Neural cell (in vitro differentiated cells): ENCODE measurements at regions not wholly inside any gene's neighbourhood (a gene's known extent, or its start where the extent isn't known, plus 50 kb on each side); places are given as distances from the start of the nearest gene placed in this dataset.

Experiments used
- H2AFZ ChIP-seq: fragments of 200-600, 300-800 bp; sonication (generic), shearing (Covaris generic); 2 replicates; pipeline ENCODE4 v1.6.0; 2014; ENCODE audit warnings: low read depth, mild to moderate bottlenecking, antibody characterized with exemption, low read length, moderate library complexity
- H3F3A ChIP-seq: fragments of 200-600 bp; shearing (Covaris generic); 2 replicates; pipeline ENCODE4 v1.6.1; 2016; ENCODE audit warnings: mild to moderate bottlenecking, moderate library complexity, mixed read lengths, antibody characterized with exemption, low read length; ENCODE audit not compliant: insufficient read depth, poor library complexity, severe bottlenecking
- H3K27ac ChIP-seq: fragments of 200-600, 300-800 bp; sonication (generic), shearing (Covaris generic); 2 replicates; pipeline ENCODE4 v1.5.1; 2014; ENCODE audit warnings: mild to moderate bottlenecking, low read length, moderate library complexity
- H3K27me3 ChIP-seq: fragments of 300-800, 200-600 bp; sonication (generic), shearing (Covaris generic); 2 replicates; pipeline ENCODE4 v1.6.0; 2014; ENCODE audit warnings: mild to moderate bottlenecking, low read depth, low read length, moderate library complexity; ENCODE audit not compliant: insufficient read depth
- H3K36me3 ChIP-seq: fragments of 300-800, 200-600 bp; sonication (generic), shearing (Covaris generic); 2 replicates; pipeline ENCODE4 v1.5.1; 2014; ENCODE audit warnings: mild to moderate bottlenecking, antibody characterized with exemption, low read length, moderate library complexity; ENCODE audit not compliant: insufficient read depth
- H3K4me2 ChIP-seq: fragments of 300-800, 200-600 bp; sonication (generic), shearing (Covaris generic); 2 replicates; pipeline ENCODE4 v1.6.0; 2014; ENCODE audit warnings: mild to moderate bottlenecking, low read length
- H3K4me3 ChIP-seq: fragments of 300-800, 200-600 bp; sonication (generic), shearing (Covaris generic); 2 replicates; pipeline ENCODE4 v1.5.1; 2014; ENCODE audit warnings: mild to moderate bottlenecking, low read length, moderate library complexity
- H3K79me2 ChIP-seq: fragments of 200-600 bp; shearing (Covaris generic); replicated peaks from 2 replicates; pipeline ENCODE4 v1.6.0; 2014; ENCODE audit warnings: mild to moderate bottlenecking, low read length, moderate library complexity; ENCODE audit not compliant: insufficient read depth
- H3K9ac ChIP-seq: fragments of 300-800, 200-600 bp; sonication (generic), shearing (Covaris generic); 2 replicates; pipeline ENCODE4 v1.6.1; 2016; ENCODE audit warnings: mild to moderate bottlenecking, low read length, mixed read lengths
- H3K9me2 ChIP-seq: fragments of 200-600 bp; shearing (Covaris generic); 2 replicates; pipeline ENCODE4 v1.6.1; 2016; ENCODE audit warnings: mild to moderate bottlenecking, low read length, mixed read lengths; ENCODE audit not compliant: insufficient read depth
- H3K9me3 ChIP-seq: fragments of 200-600, 300-800 bp; sonication (generic), shearing (Covaris generic); 2 replicates; pipeline ENCODE4 v1.6.1; 2016; ENCODE audit warnings: mild to moderate bottlenecking, mixed run types, low read length, moderate library complexity, mixed read lengths
- H4K20me1 ChIP-seq: fragments of 200-600 bp; shearing (Covaris generic); 2 replicates; pipeline ENCODE4 v1.6.1; 2016; ENCODE audit warnings: mild to moderate bottlenecking, mixed run types; ENCODE audit not compliant: insufficient read depth
- RAD21 ChIP-seq: fragments of 450-650 bp; conservative IDR thresholded peaks from 2 replicates; pipeline ENCODE4 v1.6.1; 2014; ENCODE audit warnings: antibody characterized with exemption, mild to moderate bottlenecking, moderate library complexity
- SMC3 ChIP-seq: fragments of 450-650 bp; conservative IDR thresholded peaks from 2 replicates; pipeline ENCODE4 v1.6.1; 2014; ENCODE audit warnings: antibody characterized with exemption, mild to moderate bottlenecking, moderate library complexity; ENCODE audit not compliant: poor library complexity
- TF ChIP-seq, protein P1 (sequence below): fragments of 450-650 bp; IDR thresholded peaks from 2 replicates; pipeline ENCODE4 v1.5.1; 2014; ENCODE audit warnings: antibody characterized with exemption, mild to moderate bottlenecking, moderate library complexity; ENCODE audit not compliant: poor library complexity, severe bottlenecking
- TF ChIP-seq, protein P2 (sequence below): IDR thresholded peaks from 2 replicates; pipeline ENCODE4 v1.6.1; 2012; ENCODE audit warnings: borderline replicate concordance

DNA sequence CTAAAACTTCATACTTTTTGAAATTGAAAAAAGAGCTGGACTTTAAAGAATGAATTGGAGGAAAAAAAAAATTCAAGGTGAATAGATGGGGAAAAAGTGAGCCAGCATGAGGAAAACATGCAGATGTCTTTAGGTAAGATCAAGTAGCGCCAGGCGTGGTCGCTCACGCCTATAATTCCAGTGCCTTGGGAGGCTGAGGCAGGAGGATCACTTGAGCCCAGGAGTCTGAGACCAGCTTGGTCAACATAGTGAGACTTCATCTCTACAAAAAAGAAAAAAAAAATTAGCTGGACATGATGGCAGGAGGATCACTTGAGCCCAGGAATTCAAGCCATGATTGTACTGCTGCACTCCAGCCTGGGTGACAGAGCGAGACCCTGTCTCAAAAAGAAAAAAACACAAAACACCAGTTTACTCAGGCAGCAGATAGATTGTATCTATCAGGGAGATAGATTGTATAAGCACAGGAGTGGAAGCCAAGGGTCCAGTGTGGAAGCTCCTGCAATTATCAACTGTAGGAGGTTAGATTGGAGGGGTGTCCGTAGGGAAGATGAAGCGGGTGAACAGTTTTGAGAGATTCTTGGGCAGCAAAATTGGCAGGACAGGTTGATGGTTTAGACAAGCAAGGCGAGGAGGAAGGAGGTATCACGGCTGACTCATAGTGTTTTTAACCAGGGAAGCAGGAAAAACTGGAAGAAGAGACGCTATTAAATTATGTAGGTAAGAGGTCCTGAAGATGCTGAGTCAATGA lies 97.6 kb upstream of the ZNF217 start:
- no peak overlapping the region for H3K27ac ChIP-seq
- no peak overlapping the region for H3K9ac ChIP-seq
- no peaks in the 10 kb centered on the region for H3K27me3 ChIP-seq
- no peaks in the 10 kb centered on the region for H3K9me3 ChIP-seq
- H3K9me2 ChIP-seq, result no peaks in the 10 kb centered on the region
- no peaks in the 10 kb centered on the region for H4K20me1 ChIP-seq
- no peak overlapping the region for H3K4me3 ChIP-seq
- no peaks in the 10 kb centered on the region for H3K79me2 ChIP-seq
- no peak overlapping the region for H3K4me2 ChIP-seq
- TF ChIP-seq, protein P1, sequence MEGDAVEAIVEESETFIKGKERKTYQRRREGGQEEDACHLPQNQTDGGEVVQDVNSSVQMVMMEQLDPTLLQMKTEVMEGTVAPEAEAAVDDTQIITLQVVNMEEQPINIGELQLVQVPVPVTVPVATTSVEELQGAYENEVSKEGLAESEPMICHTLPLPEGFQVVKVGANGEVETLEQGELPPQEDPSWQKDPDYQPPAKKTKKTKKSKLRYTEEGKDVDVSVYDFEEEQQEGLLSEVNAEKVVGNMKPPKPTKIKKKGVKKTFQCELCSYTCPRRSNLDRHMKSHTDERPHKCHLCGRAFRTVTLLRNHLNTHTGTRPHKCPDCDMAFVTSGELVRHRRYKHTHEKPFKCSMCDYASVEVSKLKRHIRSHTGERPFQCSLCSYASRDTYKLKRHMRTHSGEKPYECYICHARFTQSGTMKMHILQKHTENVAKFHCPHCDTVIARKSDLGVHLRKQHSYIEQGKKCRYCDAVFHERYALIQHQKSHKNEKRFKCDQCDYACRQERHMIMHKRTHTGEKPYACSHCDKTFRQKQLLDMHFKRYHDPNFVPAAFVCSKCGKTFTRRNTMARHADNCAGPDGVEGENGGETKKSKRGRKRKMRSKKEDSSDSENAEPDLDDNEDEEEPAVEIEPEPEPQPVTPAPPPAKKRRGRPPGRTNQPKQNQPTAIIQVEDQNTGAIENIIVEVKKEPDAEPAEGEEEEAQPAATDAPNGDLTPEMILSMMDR, result no peak
- TF ChIP-seq SMC3, result no peak
- TF ChIP-seq, protein P2, sequence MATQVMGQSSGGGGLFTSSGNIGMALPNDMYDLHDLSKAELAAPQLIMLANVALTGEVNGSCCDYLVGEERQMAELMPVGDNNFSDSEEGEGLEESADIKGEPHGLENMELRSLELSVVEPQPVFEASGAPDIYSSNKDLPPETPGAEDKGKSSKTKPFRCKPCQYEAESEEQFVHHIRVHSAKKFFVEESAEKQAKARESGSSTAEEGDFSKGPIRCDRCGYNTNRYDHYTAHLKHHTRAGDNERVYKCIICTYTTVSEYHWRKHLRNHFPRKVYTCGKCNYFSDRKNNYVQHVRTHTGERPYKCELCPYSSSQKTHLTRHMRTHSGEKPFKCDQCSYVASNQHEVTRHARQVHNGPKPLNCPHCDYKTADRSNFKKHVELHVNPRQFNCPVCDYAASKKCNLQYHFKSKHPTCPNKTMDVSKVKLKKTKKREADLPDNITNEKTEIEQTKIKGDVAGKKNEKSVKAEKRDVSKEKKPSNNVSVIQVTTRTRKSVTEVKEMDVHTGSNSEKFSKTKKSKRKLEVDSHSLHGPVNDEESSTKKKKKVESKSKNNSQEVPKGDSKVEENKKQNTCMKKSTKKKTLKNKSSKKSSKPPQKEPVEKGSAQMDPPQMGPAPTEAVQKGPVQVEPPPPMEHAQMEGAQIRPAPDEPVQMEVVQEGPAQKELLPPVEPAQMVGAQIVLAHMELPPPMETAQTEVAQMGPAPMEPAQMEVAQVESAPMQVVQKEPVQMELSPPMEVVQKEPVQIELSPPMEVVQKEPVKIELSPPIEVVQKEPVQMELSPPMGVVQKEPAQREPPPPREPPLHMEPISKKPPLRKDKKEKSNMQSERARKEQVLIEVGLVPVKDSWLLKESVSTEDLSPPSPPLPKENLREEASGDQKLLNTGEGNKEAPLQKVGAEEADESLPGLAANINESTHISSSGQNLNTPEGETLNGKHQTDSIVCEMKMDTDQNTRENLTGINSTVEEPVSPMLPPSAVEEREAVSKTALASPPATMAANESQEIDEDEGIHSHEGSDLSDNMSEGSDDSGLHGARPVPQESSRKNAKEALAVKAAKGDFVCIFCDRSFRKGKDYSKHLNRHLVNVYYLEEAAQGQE, result no peak
- TF ChIP-seq RAD21, result no peak
- H2AFZ ChIP-seq, result no peak overlapping the region
- no peaks in the 10 kb centered on the region for H3F3A ChIP-seq
- H3K36me3 ChIP-seq, result no peaks in the 10 kb centered on the region

DNA sequence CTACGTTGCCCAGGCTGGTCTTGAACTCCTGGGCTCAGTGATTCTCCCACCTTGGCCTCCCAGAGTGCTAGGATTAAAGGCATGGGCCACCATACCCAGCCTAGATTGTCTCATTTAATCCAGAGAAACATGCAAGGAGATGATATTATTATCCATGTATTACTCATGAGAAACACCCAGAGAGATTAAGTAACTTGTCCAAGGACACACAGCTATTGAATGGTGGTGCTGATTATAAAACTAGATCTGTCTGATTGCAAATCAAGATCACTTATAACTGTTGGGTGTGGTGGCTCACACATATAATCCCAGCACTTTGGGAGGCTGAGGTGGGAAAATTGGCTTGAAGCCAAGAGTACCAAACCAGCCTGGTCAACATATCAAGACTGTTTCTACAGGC lies 94.4 kb upstream of the ZNF217 start:
- H3K79me2 ChIP-seq, result no peaks in the 10 kb centered on the region
- H3K27ac ChIP-seq, result no peak overlapping the region
- H3K36me3 ChIP-seq, result no peaks in the 10 kb centered on the region
- no peaks in the 10 kb centered on the region for H3F3A ChIP-seq
- TF ChIP-seq, protein P2, result no peak
- TF ChIP-seq, protein P1, result no peak
- H3K4me3 ChIP-seq, result no peak overlapping the region
- H2AFZ ChIP-seq, result no peak overlapping the region
- H3K9me3 ChIP-seq, result no peaks in the 10 kb centered on the region
- H3K27me3 ChIP-seq, result no peaks in the 10 kb centered on the region
- no peak overlapping the region for H3K9ac ChIP-seq
- no peaks in the 10 kb centered on the region for H4K20me1 ChIP-seq
- no peaks in the 10 kb centered on the region for H3K9me2 ChIP-seq
- no peak overlapping the region for H3K4me2 ChIP-seq
